ENCODE measurements at regions not wholly inside any gene's neighbourhood (a gene's known extent, or its start where the extent isn't known, plus 50 kb on each side); places are given as distances from the start of the nearest gene placed in this dataset.

DNA sequence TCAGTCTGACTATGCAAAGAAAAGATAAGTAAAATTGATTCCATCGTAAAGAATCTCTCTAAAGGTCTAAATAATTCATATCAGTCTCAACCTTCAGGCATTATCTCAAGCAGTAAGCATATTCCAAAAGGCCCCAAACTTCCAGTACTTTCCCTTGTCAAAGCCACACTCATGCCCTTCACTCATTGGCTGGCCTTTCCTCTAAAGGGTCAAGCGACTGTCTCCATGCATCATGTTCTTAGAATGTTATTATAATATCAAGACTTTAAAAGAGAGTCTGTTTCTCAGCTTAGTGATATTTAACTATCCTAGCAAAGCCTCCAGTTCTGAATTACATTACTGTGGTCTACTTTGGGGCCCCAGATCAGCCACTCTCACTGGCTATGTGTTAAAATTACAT lies 271.3 kb downstream of the MREG start:
- no peak overlapping the region for H3K4me3 ChIP-seq (ENCODE audit: low read length)
- no peak for ATAC-seq
- H3K36me3 ChIP-seq (ENCODE audit: low read depth, low read length): no peaks in the 10 kb centered on the region
- H3K79me2 ChIP-seq (ENCODE audit: low read length): no peaks in the 10 kb centered on the region
- H3K27me3 ChIP-seq (ENCODE audit: low read length): no peaks in the 10 kb centered on the region
- no peaks in the 10 kb centered on the region for H3K9me3 ChIP-seq (ENCODE audit: low read length)
- H3K27ac ChIP-seq (ENCODE audit: low read length): no peak overlapping the region
- H3K9me2 ChIP-seq (replicated peaks; ENCODE audit: low read length): no peaks in the 10 kb centered on the region
- TF ChIP-seq EZH2 (IDR thresholded peaks at IDR 0.05; ENCODE audit: low read length, unreplicated experiment): no peak
- TF ChIP-seq, protein P1, sequence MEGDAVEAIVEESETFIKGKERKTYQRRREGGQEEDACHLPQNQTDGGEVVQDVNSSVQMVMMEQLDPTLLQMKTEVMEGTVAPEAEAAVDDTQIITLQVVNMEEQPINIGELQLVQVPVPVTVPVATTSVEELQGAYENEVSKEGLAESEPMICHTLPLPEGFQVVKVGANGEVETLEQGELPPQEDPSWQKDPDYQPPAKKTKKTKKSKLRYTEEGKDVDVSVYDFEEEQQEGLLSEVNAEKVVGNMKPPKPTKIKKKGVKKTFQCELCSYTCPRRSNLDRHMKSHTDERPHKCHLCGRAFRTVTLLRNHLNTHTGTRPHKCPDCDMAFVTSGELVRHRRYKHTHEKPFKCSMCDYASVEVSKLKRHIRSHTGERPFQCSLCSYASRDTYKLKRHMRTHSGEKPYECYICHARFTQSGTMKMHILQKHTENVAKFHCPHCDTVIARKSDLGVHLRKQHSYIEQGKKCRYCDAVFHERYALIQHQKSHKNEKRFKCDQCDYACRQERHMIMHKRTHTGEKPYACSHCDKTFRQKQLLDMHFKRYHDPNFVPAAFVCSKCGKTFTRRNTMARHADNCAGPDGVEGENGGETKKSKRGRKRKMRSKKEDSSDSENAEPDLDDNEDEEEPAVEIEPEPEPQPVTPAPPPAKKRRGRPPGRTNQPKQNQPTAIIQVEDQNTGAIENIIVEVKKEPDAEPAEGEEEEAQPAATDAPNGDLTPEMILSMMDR (conservative IDR thresholded peaks at IDR 0.05; ENCODE audit: low read depth, low read length): no peak
- TF ChIP-seq EZH2phosphoT487 (IDR thresholded peaks at IDR 0.05; ENCODE audit: borderline replicate concordance, low read length): no peak
- peaks cover 15% of the 10 kb centered on the region for H3K4me1 ChIP-seq (ENCODE audit: insufficient read depth, low read length)
- ChIA-PET POLR2A (ENCODE audit: unreplicated experiment) (no interaction called here), CTCF (no interaction called here)
- no peak overlapping the region for H3K4me2 ChIP-seq (ENCODE audit: low read length)
- no peak overlapping the region for H3K9ac ChIP-seq (ENCODE audit: low read length)
- no peak overlapping the region for H2AFZ ChIP-seq (ENCODE audit: low read length)
- BruUV-seq (replicated peaks): no TSS peak
- no peaks in the 10 kb centered on the region for H3F3A ChIP-seq (ENCODE audit: low read length, unreplicated experiment)
- no peak for DNase-seq
- intact Hi-C loops (cut with micrococcal nuclease): no loop called here
- no peaks in the 10 kb centered on the region for H4K20me1 ChIP-seq (ENCODE audit: low read length)

DNA sequence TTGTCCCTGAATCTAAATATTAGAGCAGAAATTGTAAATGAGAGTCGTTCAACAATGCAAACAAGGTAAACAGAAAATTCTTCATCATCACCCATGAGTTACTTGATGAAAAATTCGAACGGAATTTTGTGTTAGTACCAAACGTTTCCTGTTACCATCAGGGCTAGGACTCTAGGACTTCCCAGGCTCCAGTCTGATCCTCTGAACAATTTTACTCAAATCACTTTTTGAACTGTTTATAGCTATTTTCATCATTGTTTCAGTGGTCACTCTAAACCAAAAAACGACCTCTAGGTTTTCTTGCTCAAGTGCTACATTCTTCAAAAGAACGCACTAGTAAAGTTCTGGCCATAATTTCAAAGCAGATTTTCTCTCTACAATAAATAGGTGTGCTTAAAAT lies 273.3 kb downstream of the MREG start:
- H3K9me2 ChIP-seq (replicated peaks; ENCODE audit: low read length): no peaks in the 10 kb centered on the region
- H3K79me2 ChIP-seq (ENCODE audit: low read length): no peaks in the 10 kb centered on the region
- no peaks in the 10 kb centered on the region for H3K27me3 ChIP-seq (ENCODE audit: low read length)
- no peaks in the 10 kb centered on the region for H4K20me1 ChIP-seq (ENCODE audit: low read length)
- ChIA-PET CTCF (no interaction called here), POLR2A (ENCODE audit: unreplicated experiment) (no interaction called here)
- H3K36me3 ChIP-seq (ENCODE audit: low read depth, low read length): no peaks in the 10 kb centered on the region
- no peak overlapping the region for H3K4me3 ChIP-seq (ENCODE audit: low read length)
- no peak for TF ChIP-seq EZH2phosphoT487 (IDR thresholded peaks at IDR 0.05; ENCODE audit: borderline replicate concordance, low read length)
- TF ChIP-seq, protein P1 (conservative IDR thresholded peaks at IDR 0.05; ENCODE audit: low read depth, low read length): no peak
- no peak for TF ChIP-seq EZH2 (IDR thresholded peaks at IDR 0.05; ENCODE audit: low read length, unreplicated experiment)
- H3K27ac ChIP-seq (ENCODE audit: low read length): no peak overlapping the region
- intact Hi-C loops (cut with micrococcal nuclease): no loop called here
- no peak overlapping the region for H3K9ac ChIP-seq (ENCODE audit: low read length)
- H3K4me1 ChIP-seq (ENCODE audit: insufficient read depth, low read length): peaks cover 11% of the 10 kb centered on the region
- H3K4me2 ChIP-seq (ENCODE audit: low read length): no peak overlapping the region
- no peaks in the 10 kb centered on the region for H3F3A ChIP-seq (ENCODE audit: low read length, unreplicated experiment)
- H3K9me3 ChIP-seq (ENCODE audit: low read length): no peaks in the 10 kb centered on the region
- no peak overlapping the region for H2AFZ ChIP-seq (ENCODE audit: low read length)
- no TSS peak for BruUV-seq (replicated peaks)
- no peak for DNase-seq
- ATAC-seq: no peak

DNA sequence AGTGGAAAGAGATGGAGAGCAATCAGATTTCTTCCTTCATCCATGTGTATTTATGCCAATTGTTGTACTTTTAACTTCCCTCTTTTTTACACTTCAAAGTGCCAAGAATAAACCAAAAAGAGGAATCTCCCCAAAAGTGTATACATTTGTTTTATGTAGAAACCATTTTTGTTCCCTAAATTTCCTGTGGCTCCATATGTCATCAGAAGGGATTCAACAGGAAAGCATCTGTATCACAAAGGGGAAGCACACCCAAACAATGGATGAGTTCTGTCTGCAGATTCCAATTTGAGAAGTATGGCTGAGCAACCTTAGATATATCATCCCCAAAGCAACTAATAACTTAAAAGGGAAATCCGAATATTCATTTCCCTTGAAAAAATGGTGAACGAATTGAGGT lies 275.0 kb downstream of the MREG start:
- intact Hi-C loops (cut with micrococcal nuclease): no loop called here
- ChIA-PET CTCF (no interaction called here), POLR2A (ENCODE audit: unreplicated experiment) (no interaction called here)
- Histone ChIP-seq H3K27me3 (ENCODE audit: low read length) (no peaks in the 10 kb centered on the region), H3K27ac (ENCODE audit: low read length) (no peak overlapping the region), H4K20me1 (ENCODE audit: low read length) (no peaks in the 10 kb centered on the region), H3K4me2 (ENCODE audit: low read length) (no peak overlapping the region), H2AFZ (ENCODE audit: low read length) (no peak overlapping the region), H3F3A (ENCODE audit: low read length, unreplicated experiment) (no peaks in the 10 kb centered on the region), H3K4me1 (ENCODE audit: insufficient read depth, low read length) (peaks cover 11% of the 10 kb centered on the region), H3K4me3 (ENCODE audit: low read length) (no peak overlapping the region), H3K9ac (ENCODE audit: low read length) (no peak overlapping the region), H3K36me3 (ENCODE audit: low read depth, low read length) (no peaks in the 10 kb centered on the region), H3K9me3 (ENCODE audit: low read length) (no peaks in the 10 kb centered on the region), H3K79me2 (ENCODE audit: low read length) (no peaks in the 10 kb centered on the region), H3K9me2 (replicated peaks; ENCODE audit: low read length) (no peaks in the 10 kb centered on the region)
- ATAC-seq: no peak
- no TSS peak for BruUV-seq (replicated peaks)
- no peak for DNase-seq
- TF ChIP-seq EZH2phosphoT487 (IDR thresholded peaks at IDR 0.05; ENCODE audit: borderline replicate concordance, low read length) (no peak), EZH2 (IDR thresholded peaks at IDR 0.05; ENCODE audit: low read length, unreplicated experiment) (no peak)
- TF ChIP-seq, protein P1 (conservative IDR thresholded peaks at IDR 0.05; ENCODE audit: low read depth, low read length): no peak
